Natural killer cell (primary cell): ENCODE measurements at regions not wholly inside any gene's neighbourhood (a gene's known extent, or its start where the extent isn't known, plus 50 kb on each side); places are given as distances from the start of the nearest gene placed in this dataset.

Experiments used
- ATAC-seq, 3 donors: fragments of 150-1000 bp in 2 of 3; fragments of 200-7000 bp in 1 of 3; cut with Tn5 transposase; 1 replicate in 1 of 3; 2 replicates in 2 of 3; pipeline ENCODE4 v1.10.0; 2021; ENCODE audit warnings: mild to moderate bottlenecking in 2 of 3, moderate library complexity in 2 of 3
- DNase-seq, 2 donors: peaks; one replicate each; pipeline versions ENCODE4 v3.0.0 to v3.0.0-alpha.2; 2013 to 2021; ENCODE audit warnings: mixed read lengths in 1 of 2
- H3K27ac ChIP-seq: one replicate; pipeline ENCODE4 v1.5.1; 2013; ENCODE audit warnings: mild to moderate bottlenecking, low read length
- H3K27me3 ChIP-seq: one replicate; pipeline ENCODE4 v1.6.1; 2013; ENCODE audit warnings: low read length; ENCODE audit not compliant: control insufficient read depth, insufficient read depth
- H3K36me3 ChIP-seq: one replicate; pipeline ENCODE4 v1.6.1; 2013; ENCODE audit warnings: low read length; ENCODE audit not compliant: control insufficient read depth, insufficient read depth
- H3K4me1 ChIP-seq: one replicate; pipeline ENCODE4 v1.6.1; 2013; ENCODE audit warnings: low read length; ENCODE audit not compliant: control insufficient read depth, insufficient read depth
- H3K4me3 ChIP-seq: one replicate; pipeline ENCODE4 v1.5.1; 2013; ENCODE audit warnings: low read length
- H3K9me3 ChIP-seq: one replicate; pipeline ENCODE4 v1.6.1; 2013; ENCODE audit warnings: low read length; ENCODE audit not compliant: control insufficient read depth, insufficient read depth
- H3K27ac Mint-ChIP-seq, 2 donors: one replicate each; pipeline ENCODE4 v1.8.0; 2022; ENCODE audit warnings: mild to moderate bottlenecking in 2 of 2, mixed read lengths in 2 of 2, moderate library complexity in 1 of 2
- H3K27me3 Mint-ChIP-seq, 2 donors: one replicate each; pipeline ENCODE4 v1.8.0; 2022; ENCODE audit warnings: low read depth in 2 of 2, mixed read lengths in 2 of 2
- H3K36me3 Mint-ChIP-seq: one replicate; pipeline ENCODE4 v1.8.0; 2022; ENCODE audit warnings: mixed read lengths
- H3K4me1 Mint-ChIP-seq, 2 donors: one replicate each; pipeline ENCODE4 v1.8.0; 2022; ENCODE audit warnings: mixed read lengths in 2 of 2
- H3K4me3 Mint-ChIP-seq: one replicate; pipeline ENCODE4 v1.8.0; 2022; ENCODE audit warnings: mild to moderate bottlenecking, moderate library complexity, mixed read lengths
- H3K9me3 Mint-ChIP-seq, 2 donors: one replicate each; pipeline ENCODE4 v1.8.0; 2022; ENCODE audit warnings: mixed read lengths in 2 of 2
- CTCF ChIP-seq: fragments of 200-600 bp; IDR thresholded peaks from one replicate; pipeline ENCODE4 v1.8.0; 2022; ENCODE audit warnings: antibody characterized with exemption
- WGBS: methylation state at CpG from one replicate; pipeline ENCODE4 v1.1.7; 2013; ENCODE audit warnings: missing lambda C conversion rate; ENCODE audit not compliant: insufficient coverage; 5-methylcytosine and 5-hydroxymethylcytosine counted together
- intact Hi-C: fragments of 100-400 bp; cut with micrococcal nuclease; formaldehyde crosslinking; loops from one replicate; pipeline ENCODE4 v1.14.2; 2022

GRCh38 chr6:93896081-93896480, 476.7 kb upstream of the EPHA7 start:
- Mint-ChIP-seq H3K36me3 (no peaks in the 10 kb centered on the region), H3K4me3 (no peak overlapping the region)
- intact Hi-C loops: no loop called here

GRCh38 chr6:93894521-93894920, 475.2 kb upstream of the EPHA7 start:
- no peak for ATAC-seq
- H3K4me3 Mint-ChIP-seq: no peak overlapping the region
- no peaks in the 10 kb centered on the region for H3K27me3 ChIP-seq
- no peak overlapping the region for H3K4me3 ChIP-seq
- no peak for DNase-seq
- H3K27me3 Mint-ChIP-seq: no peaks in the 10 kb centered on the region
- TF ChIP-seq CTCF: no peak
- WGBS: 56% methylated on average over 1 of the region's 1 CpG
- no peaks in the 10 kb centered on the region for H3K4me1 Mint-ChIP-seq
- no peaks in the 10 kb centered on the region for H3K9me3 ChIP-seq
- H3K27ac ChIP-seq: no peak overlapping the region
- H3K4me1 ChIP-seq: no peaks in the 10 kb centered on the region
- no peak overlapping the region for H3K27ac Mint-ChIP-seq
- H3K36me3 Mint-ChIP-seq: no peaks in the 10 kb centered on the region
- peaks cover 21 to 22% of the 10 kb centered on the region in 2 donors for H3K9me3 Mint-ChIP-seq
- no peaks in the 10 kb centered on the region for H3K36me3 ChIP-seq
- intact Hi-C loops: no loop called here

More at GRCh38 chr6:93896081-93896480, 476.7 kb upstream of the EPHA7 start:
- no peaks in the 10 kb centered on the region for H3K27me3 Mint-ChIP-seq
- TF ChIP-seq CTCF: no peak
- H3K4me1 Mint-ChIP-seq: no peaks in the 10 kb centered on the region
- ATAC-seq (no peak), DNase-seq (no peak)
- peaks cover 22 to 23% of the 10 kb centered on the region in 2 donors for H3K9me3 Mint-ChIP-seq
- no peak overlapping the region for H3K27ac Mint-ChIP-seq
- no CpG with 5 or more reads among the region's 1 CpG for WGBS
- H3K4me1 ChIP-seq: no peaks in the 10 kb centered on the region
- no peaks in the 10 kb centered on the region for H3K36me3 ChIP-seq
- no peak overlapping the region for H3K27ac ChIP-seq
- no peak overlapping the region for H3K4me3 ChIP-seq
- H3K27me3 ChIP-seq: no peaks in the 10 kb centered on the region
- H3K9me3 ChIP-seq: no peaks in the 10 kb centered on the region

GRCh38 chr6:93889713-93890112, 470.4 kb upstream of the EPHA7 start:
- Histone ChIP-seq H3K27me3 (no peaks in the 10 kb centered on the region), H3K36me3 (no peaks in the 10 kb centered on the region), H3K27ac (no peak overlapping the region), H3K4me3 (no peak overlapping the region), H3K9me3 (no peaks in the 10 kb centered on the region), H3K4me1 (no peaks in the 10 kb centered on the region)
- Mint-ChIP-seq H3K4me1 (no peaks in the 10 kb centered on the region), H3K9me3 (peaks cover 8 to 11% of the 10 kb centered on the region in 2 donors), H3K4me3 (no peak overlapping the region), H3K27ac (no peak overlapping the region), H3K36me3 (no peaks in the 10 kb centered on the region), H3K27me3 (no peaks in the 10 kb centered on the region)
- intact Hi-C loops: no loop called here
- ATAC-seq (no peak), DNase-seq (no peak)
- TF ChIP-seq CTCF: no peak
- 64% methylated on average over 2 of the region's 2 CpGs for WGBS

GRCh38 chr6:93886416-93886815, 467.1 kb upstream of the EPHA7 start:
- Histone ChIP-seq H3K36me3 (no peaks in the 10 kb centered on the region), H3K4me1 (no peaks in the 10 kb centered on the region), H3K27ac (no peak overlapping the region), H3K27me3 (no peaks in the 10 kb centered on the region), H3K4me3 (no peak overlapping the region), H3K9me3 (no peaks in the 10 kb centered on the region)
- no peak for TF ChIP-seq CTCF
- no peak for DNase-seq
- Mint-ChIP-seq H3K27me3 (no peaks in the 10 kb centered on the region), H3K4me1 (no peaks in the 10 kb centered on the region), H3K4me3 (no peak overlapping the region), H3K9me3 (peaks cover 9 to 11% of the 10 kb centered on the region in 2 donors), H3K27ac (no peak overlapping the region), H3K36me3 (no peaks in the 10 kb centered on the region)
- intact Hi-C loops: no loop called here
- no peak for ATAC-seq
- WGBS: 80% methylated on average over 2 of the region's 4 CpGs
